OCI-LY1 (cell line): ENCODE measurements at regions not wholly inside any gene's neighbourhood (a gene's known extent, or its start where the extent isn't known, plus 50 kb on each side); places are given as distances from the start of the nearest gene placed in this dataset.

ENCODE experiments used
- H2AFZ ChIP-seq: fragments of 200-600 bp; sonication (generic), shearing (Covaris generic); 2 replicates; pipeline ENCODE4 v1.6.0; 2014; ENCODE audit warnings: antibody characterized with exemption, mild to moderate bottlenecking, low read length
- H3F3A ChIP-seq: fragments of 200-600 bp; sonication (generic), shearing (Covaris generic); 2 replicates; pipeline ENCODE4 v1.6.0; 2014; ENCODE audit warnings: mild to moderate bottlenecking, antibody characterized with exemption, low read length, moderate library complexity; ENCODE audit not compliant: insufficient read depth
- H3K27ac ChIP-seq: fragments of 200-600 bp; sonication (generic); 2 replicates; pipeline ENCODE4 v1.5.1; 2014; ENCODE audit warnings: low read length, mixed run types, mild to moderate bottlenecking, low read depth; ENCODE audit not compliant: poor library complexity, severe bottlenecking
- H3K27me3 ChIP-seq: fragments of 200-600 bp; sonication (generic); 2 replicates; pipeline ENCODE4 v1.6.0; 2014; ENCODE audit warnings: antibody characterized with exemption, mild to moderate bottlenecking, low read length, moderate library complexity; ENCODE audit not compliant: insufficient read depth
- H3K36me3 ChIP-seq: fragments of 200-600 bp; sonication (generic); 2 replicates; pipeline ENCODE4 v1.6.1; 2014; ENCODE audit warnings: mild to moderate bottlenecking, antibody characterized with exemption, low read length, moderate library complexity, mixed read lengths; ENCODE audit not compliant: insufficient read depth
- H3K4me1 ChIP-seq: fragments of 200-600 bp; sonication (generic); 2 replicates; pipeline ENCODE4 v1.5.1; 2014; ENCODE audit warnings: mild to moderate bottlenecking, low read length, moderate library complexity; ENCODE audit not compliant: insufficient read depth, severe bottlenecking
- H3K4me2 ChIP-seq: fragments of 200-600 bp; sonication (generic), shearing (Covaris generic); 2 replicates; pipeline ENCODE4 v1.6.1; 2014; ENCODE audit warnings: low read length
- H3K4me3 ChIP-seq: fragments of 200-600 bp; sonication (generic); 2 replicates; pipeline ENCODE4 v1.5.1; 2014; ENCODE audit warnings: low read length, low read depth, mild to moderate bottlenecking, mixed read lengths; ENCODE audit not compliant: poor library complexity, severe bottlenecking
- H3K79me2 ChIP-seq: fragments of 200-600 bp; shearing (Covaris generic); 2 replicates; pipeline ENCODE4 v1.6.1; 2016; ENCODE audit warnings: mixed run types, low read length, mixed read lengths; ENCODE audit not compliant: insufficient read depth
- H3K9ac ChIP-seq: fragments of 200-600 bp; sonication (generic), shearing (Covaris generic); 2 replicates; pipeline ENCODE4 v1.6.1; 2014; ENCODE audit warnings: mild to moderate bottlenecking, low read length, mixed read lengths
- H3K9me2 ChIP-seq: fragments of 200-600 bp; sonication (generic), shearing (Covaris generic); 2 replicates; pipeline ENCODE4 v1.6.1; 2014; ENCODE audit warnings: low read depth, mild to moderate bottlenecking, low read length, mixed read lengths
- H3K9me3 ChIP-seq: fragments of 200-600 bp; shearing (Covaris generic); 2 replicates; pipeline ENCODE4 v1.6.1; 2014; ENCODE audit warnings: low read length, mixed read lengths
- H4K20me1 ChIP-seq: fragments of 200-600 bp; sonication (generic), shearing (Covaris generic); 2 replicates; pipeline ENCODE4 v1.6.0; 2016; ENCODE audit warnings: mild to moderate bottlenecking, low read length; ENCODE audit not compliant: insufficient read depth
- CTCF ChIP-seq: fragments of 200-600 bp; sonication (generic), shearing (Covaris generic); IDR thresholded peaks from 2 replicates; pipeline ENCODE4 v1.5.1; 2017; ENCODE audit warnings: mild to moderate bottlenecking, antibody characterized with exemption, low read length, moderate library complexity, mixed read lengths
- EZH2 ChIP-seq: fragments of 200-600 bp; sonication (generic), shearing (Covaris generic); IDR thresholded peaks from 2 replicates; pipeline ENCODE4 v1.8.0; 2017; ENCODE audit warnings: borderline replicate concordance, mixed run types, mild to moderate bottlenecking, antibody characterized with exemption, low read length, moderate library complexity, mixed read lengths

DNA sequence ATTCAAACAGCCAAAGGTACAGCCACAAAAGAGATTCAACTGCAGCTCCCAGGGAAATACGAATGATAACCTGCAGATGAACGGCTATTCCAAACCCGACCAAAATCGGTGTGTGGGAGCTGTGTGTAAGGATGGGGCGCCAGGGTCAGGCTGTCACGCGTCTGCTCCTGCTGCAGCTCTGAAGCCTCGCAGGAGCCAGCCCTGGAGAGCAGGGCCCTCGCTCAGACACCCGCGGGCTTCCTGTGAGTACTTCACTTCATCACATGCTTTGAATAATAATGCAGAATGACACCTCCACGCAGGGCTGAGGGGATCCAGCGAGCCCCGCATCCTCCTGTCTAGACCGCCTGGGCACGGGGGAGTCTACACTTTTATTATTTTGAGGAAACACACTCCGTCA lies 307.5 kb upstream of the IRX2 start:
- Histone ChIP-seq H3K9me2 (no peaks in the 10 kb centered on the region), H3K27me3 (no peaks in the 10 kb centered on the region), H3K9ac (no peak overlapping the region), H3K4me3 (no peak overlapping the region), H4K20me1 (no peaks in the 10 kb centered on the region), H3K36me3 (no peaks in the 10 kb centered on the region), H3K79me2 (no peaks in the 10 kb centered on the region), H3K4me1 (no peaks in the 10 kb centered on the region), H3F3A (no peaks in the 10 kb centered on the region), H3K9me3 (no peaks in the 10 kb centered on the region), H3K4me2 (no peak overlapping the region), H2AFZ (no peak overlapping the region), H3K27ac (no peak overlapping the region)
- no peak for TF ChIP-seq CTCF
- no peak for TF ChIP-seq EZH2

GRCh38 chr5:3056866-3057265 lies 305.4 kb upstream of the IRX2 start:
- H3K9me3 ChIP-seq = no peaks in the 10 kb centered on the region
- H3K4me3 ChIP-seq = no peak overlapping the region
- no peak overlapping the region for H3K9ac ChIP-seq
- H4K20me1 ChIP-seq = no peaks in the 10 kb centered on the region
- H3K4me2 ChIP-seq = no peak overlapping the region
- H3K27me3 ChIP-seq = no peaks in the 10 kb centered on the region
- no peak overlapping the region for H3K27ac ChIP-seq
- no peaks in the 10 kb centered on the region for H3K79me2 ChIP-seq
- no peaks in the 10 kb centered on the region for H3F3A ChIP-seq
- H2AFZ ChIP-seq = no peak overlapping the region
- H3K36me3 ChIP-seq = no peaks in the 10 kb centered on the region
- TF ChIP-seq EZH2 = no peak
- no peak for TF ChIP-seq CTCF
- H3K4me1 ChIP-seq = no peaks in the 10 kb centered on the region
- H3K9me2 ChIP-seq = no peaks in the 10 kb centered on the region

DNA sequence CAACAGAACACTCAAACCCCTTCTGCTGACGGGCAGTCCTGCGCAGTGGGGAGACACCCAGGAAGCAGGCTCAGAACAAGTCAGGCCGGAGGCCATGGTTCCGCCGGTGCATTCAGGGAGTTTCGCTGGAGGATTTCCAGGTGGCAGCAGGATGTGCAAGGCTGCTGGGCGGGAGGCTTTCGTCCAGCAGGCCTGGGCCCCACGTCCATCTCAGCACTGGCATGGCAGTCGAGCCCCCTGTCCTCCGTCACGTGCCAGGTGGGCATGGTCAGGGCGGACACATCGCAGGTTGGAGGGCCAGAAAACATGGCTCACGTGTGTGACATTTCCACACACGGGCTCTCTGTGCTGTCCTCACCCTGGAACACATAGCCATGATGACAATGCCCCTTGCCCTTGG lies 299.9 kb upstream of the IRX2 start:
- H3K4me2 ChIP-seq = no peak overlapping the region
- no peaks in the 10 kb centered on the region for H3K27me3 ChIP-seq
- H3K9me2 ChIP-seq = no peaks in the 10 kb centered on the region
- no peak overlapping the region for H3K4me3 ChIP-seq
- H3K27ac ChIP-seq = no peak overlapping the region
- no peaks in the 10 kb centered on the region for H3K9me3 ChIP-seq
- H4K20me1 ChIP-seq = no peaks in the 10 kb centered on the region
- no peak overlapping the region for H3K9ac ChIP-seq
- H2AFZ ChIP-seq = no peak overlapping the region
- H3K4me1 ChIP-seq = no peaks in the 10 kb centered on the region
- TF ChIP-seq CTCF = no peak
- no peaks in the 10 kb centered on the region for H3K79me2 ChIP-seq
- H3F3A ChIP-seq = no peaks in the 10 kb centered on the region
- H3K36me3 ChIP-seq = no peaks in the 10 kb centered on the region
